ENCODE measurements at regions not wholly inside any gene's neighbourhood (a gene's known extent, or its start where the extent isn't known, plus 50 kb on each side); places are given as distances from the start of the nearest gene placed in this dataset.

DNA sequence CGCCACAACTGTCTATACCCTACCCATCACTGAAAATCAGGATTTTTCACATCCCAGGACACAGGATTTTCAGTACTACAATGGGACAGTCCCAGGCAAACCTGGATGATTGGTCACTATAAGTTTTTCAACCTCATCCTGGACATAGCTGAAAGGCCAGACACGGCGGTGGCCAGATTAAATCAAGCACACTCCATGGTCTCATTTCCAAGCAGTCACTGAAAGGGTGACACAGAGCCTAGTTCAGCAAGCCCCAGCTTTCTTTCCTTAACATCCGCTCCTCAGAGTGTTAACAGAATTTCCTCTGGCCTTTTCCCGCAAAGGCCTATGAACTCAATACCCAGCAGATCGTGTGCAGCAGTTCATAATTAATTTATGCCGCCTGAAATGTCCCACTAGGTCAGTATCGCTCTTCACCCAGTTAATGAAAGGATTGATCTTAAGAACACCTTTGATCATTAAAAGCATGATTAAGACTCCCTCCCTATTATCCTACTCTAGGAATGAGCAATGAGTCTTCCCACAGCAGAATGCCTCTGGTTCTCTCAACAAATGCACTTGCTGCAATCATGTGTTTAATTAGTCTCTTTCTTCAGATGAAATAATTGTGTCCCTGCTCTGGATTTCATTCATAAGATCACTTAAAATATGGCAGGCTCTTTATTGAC, 104.0 kb upstream of the NANOS1 start:
- peaks cover 14% of the 10 kb centered on the region for H3K27me3 Mint-ChIP-seq

DNA sequence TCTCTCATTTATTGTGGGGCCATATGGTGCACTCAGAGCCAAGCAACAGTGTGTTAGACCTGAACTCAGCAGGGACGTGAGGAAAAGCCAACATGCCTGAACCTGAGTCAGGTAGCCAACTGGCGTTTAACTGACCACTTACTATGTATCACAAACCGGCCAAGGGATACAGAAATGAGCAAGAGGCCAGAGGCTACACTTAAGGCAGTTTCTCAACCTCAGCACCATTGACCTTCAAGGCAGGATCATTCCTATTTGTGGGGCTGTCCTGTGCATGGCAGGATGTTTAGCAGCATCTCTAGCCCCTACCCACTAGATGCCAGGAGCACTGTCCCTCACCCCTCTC, 103.5 kb upstream of the NANOS1 start:
- no peak overlapping the region for H3K4me3 Mint-ChIP-seq

More for the DNA sequence above, 104.0 kb upstream of the NANOS1 start:
- no peaks in the 10 kb centered on the region for H3K4me1 Mint-ChIP-seq (ENCODE audit: low read depth)
- TF ChIP-seq, protein P1, sequence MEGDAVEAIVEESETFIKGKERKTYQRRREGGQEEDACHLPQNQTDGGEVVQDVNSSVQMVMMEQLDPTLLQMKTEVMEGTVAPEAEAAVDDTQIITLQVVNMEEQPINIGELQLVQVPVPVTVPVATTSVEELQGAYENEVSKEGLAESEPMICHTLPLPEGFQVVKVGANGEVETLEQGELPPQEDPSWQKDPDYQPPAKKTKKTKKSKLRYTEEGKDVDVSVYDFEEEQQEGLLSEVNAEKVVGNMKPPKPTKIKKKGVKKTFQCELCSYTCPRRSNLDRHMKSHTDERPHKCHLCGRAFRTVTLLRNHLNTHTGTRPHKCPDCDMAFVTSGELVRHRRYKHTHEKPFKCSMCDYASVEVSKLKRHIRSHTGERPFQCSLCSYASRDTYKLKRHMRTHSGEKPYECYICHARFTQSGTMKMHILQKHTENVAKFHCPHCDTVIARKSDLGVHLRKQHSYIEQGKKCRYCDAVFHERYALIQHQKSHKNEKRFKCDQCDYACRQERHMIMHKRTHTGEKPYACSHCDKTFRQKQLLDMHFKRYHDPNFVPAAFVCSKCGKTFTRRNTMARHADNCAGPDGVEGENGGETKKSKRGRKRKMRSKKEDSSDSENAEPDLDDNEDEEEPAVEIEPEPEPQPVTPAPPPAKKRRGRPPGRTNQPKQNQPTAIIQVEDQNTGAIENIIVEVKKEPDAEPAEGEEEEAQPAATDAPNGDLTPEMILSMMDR (IDR thresholded peaks at IDR 0.05): no peak
- no peak overlapping the region for H3K27ac Mint-ChIP-seq
- intact Hi-C loops (cut with micrococcal nuclease): no loop called here
- no peak overlapping the region for H3K4me3 Mint-ChIP-seq
- DNase-seq: no peak
- CTCF ChIA-PET: no interaction called here
- H3K9me3 Mint-ChIP-seq: peaks cover 4% of the 10 kb centered on the region
- ATAC-seq: no peak
- no peaks in the 10 kb centered on the region for H3K36me3 Mint-ChIP-seq (ENCODE audit: low read depth)
- POLR2A ChIA-PET: no interaction called here

DNA sequence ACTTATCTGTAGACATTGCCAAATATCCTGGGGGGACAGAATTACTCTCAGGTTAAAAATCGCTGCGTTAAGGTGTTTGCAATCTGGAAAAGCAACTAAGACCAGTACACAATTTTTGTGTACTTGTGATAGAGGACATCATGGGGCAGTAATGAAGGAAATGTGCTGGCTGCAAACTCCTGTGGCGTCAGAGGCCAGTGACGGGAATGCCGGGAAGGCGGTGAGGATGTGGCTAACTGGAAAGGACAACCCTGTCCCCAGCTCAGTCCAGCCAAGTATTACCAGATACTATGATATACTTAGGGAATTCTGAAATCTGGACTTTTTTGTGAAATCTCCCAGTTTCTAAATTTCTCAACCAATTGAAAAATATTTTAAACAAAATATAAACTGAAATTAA, 103.1 kb upstream of the NANOS1 start:
- intact Hi-C loops (cut with micrococcal nuclease): no loop called here
- TF ChIP-seq, protein P1 (IDR thresholded peaks at IDR 0.05): no peak
- H3K36me3 Mint-ChIP-seq (ENCODE audit: low read depth): no peaks in the 10 kb centered on the region
- H3K4me3 Mint-ChIP-seq: no peak overlapping the region
- ATAC-seq (no peak), DNase-seq (no peak)
- no peak overlapping the region for H3K27ac Mint-ChIP-seq
- POLR2A ChIA-PET: no interaction called here
- H3K27me3 Mint-ChIP-seq: peaks cover 14% of the 10 kb centered on the region
- peaks cover 10% of the 10 kb centered on the region for H3K9me3 Mint-ChIP-seq
- H3K4me1 Mint-ChIP-seq (ENCODE audit: low read depth): no peaks in the 10 kb centered on the region
- CTCF ChIA-PET: no interaction called here

More for the DNA sequence above, 103.5 kb upstream of the NANOS1 start:
- no peak for DNase-seq
- ChIA-PET POLR2A (no interaction called here), CTCF (no interaction called here)
- Mint-ChIP-seq H3K9me3 (peaks cover 9% of the 10 kb centered on the region), H3K4me1 (ENCODE audit: low read depth) (no peaks in the 10 kb centered on the region), H3K36me3 (ENCODE audit: low read depth) (no peaks in the 10 kb centered on the region), H3K27me3 (peaks cover 14% of the 10 kb centered on the region), H3K27ac (no peak overlapping the region)
- intact Hi-C loops (cut with micrococcal nuclease): no loop called here
- no peak for ATAC-seq
- TF ChIP-seq, protein P1 (IDR thresholded peaks at IDR 0.05): no peak

DNA sequence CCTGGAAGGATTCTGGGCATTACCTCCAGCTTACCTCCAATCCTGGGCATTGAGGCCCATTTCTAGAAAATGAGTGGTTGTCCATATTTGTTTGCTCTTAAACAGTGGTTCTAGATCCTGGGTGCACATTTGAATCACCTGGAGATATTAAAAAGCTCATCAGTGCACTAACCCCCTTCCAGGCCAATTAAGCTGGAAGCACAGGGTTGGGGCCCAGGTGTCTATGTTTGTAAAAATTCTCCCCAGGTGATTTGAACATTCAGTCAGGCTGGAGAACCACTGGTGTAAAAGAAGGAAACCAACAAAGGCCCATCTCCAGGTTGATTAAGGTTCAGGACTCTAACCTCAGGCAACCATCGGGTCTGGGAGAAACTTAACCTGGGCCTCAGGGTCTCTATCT, 102.6 kb upstream of the NANOS1 start:
- no peak overlapping the region for H3K27ac Mint-ChIP-seq
- TF ChIP-seq, protein P1 (IDR thresholded peaks at IDR 0.05): no peak
- DNase-seq: no peak
- ChIA-PET CTCF (no interaction called here), POLR2A (no interaction called here)
- peaks cover 14% of the 10 kb centered on the region for H3K9me3 Mint-ChIP-seq
- no peak for ATAC-seq
- no peaks in the 10 kb centered on the region for H3K4me1 Mint-ChIP-seq (ENCODE audit: low read depth)
- no peak overlapping the region for H3K4me3 Mint-ChIP-seq
- intact Hi-C loops (cut with micrococcal nuclease): no loop called here
- peaks cover 10% of the 10 kb centered on the region for H3K27me3 Mint-ChIP-seq
- no peaks in the 10 kb centered on the region for H3K36me3 Mint-ChIP-seq (ENCODE audit: low read depth)

DNA sequence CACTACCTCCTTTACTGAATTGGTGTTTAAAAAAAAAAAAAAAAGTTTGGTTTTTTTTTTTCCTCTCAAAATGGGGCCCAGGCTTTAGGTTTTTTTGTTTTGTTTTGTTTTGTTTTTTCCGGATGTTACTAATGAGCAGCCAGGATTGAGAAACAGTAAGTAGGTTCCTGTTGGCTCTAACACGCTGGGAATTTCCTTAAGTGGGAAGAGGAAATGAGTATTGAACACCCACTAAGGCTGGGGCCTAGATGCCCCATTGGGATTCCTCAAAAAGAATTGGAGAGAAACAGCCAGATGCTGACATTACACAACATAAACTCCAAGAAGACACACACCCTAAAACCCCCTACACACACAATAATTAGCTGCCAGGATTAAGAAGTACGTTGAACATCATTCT, 102.2 kb upstream of the NANOS1 start:
- no peak overlapping the region for H3K27ac Mint-ChIP-seq
- TF ChIP-seq, protein P1 (IDR thresholded peaks at IDR 0.05): no peak
- no peaks in the 10 kb centered on the region for H3K4me1 Mint-ChIP-seq (ENCODE audit: low read depth)
- H3K36me3 Mint-ChIP-seq (ENCODE audit: low read depth): no peaks in the 10 kb centered on the region
- intact Hi-C loops (cut with micrococcal nuclease): no loop called here
- DNase-seq (no peak), ATAC-seq (no peak)
- no peak overlapping the region for H3K4me3 Mint-ChIP-seq
- ChIA-PET CTCF (no interaction called here), POLR2A (no interaction called here)
- peaks cover 9% of the 10 kb centered on the region for H3K27me3 Mint-ChIP-seq
- H3K9me3 Mint-ChIP-seq: peaks cover 14% of the 10 kb centered on the region
